Activated naive CD8-positive, alpha-beta T cell treated with anti-CD3 and anti-CD28 coated beads, Interleukin-2, amount 10 ng/mL, durations not matched to agents 7 days and 5 days (primary cell): ENCODE measurements at regions not wholly inside any gene's neighbourhood (a gene's known extent, or its start where the extent isn't known, plus 50 kb on each side); places are given as distances from the start of the nearest gene placed in this dataset.
"Not testable (repeated sequence)": the region's sequence is repeated elsewhere in the genome, so short reads cannot be mapped to it uniquely, and the experiment has no call there.

Experiments used
- ATAC-seq: fragments of 150-1000 bp; cut with Tn5 transposase; one replicate; pipeline ENCODE4 v1.10.0; 2021; ENCODE audit warnings: low read depth, moderate library complexity
- POLR2A ChIA-PET: fragments of 350-600 bp; sonication (Branson Sonifier 250); formaldehyde crosslinking; loops from one replicate; lab custom pipeline; 2021; ENCODE audit warnings: antibody characterized with exemption; lab: Charles Lee
- DNase-seq: peaks from one replicate; pipeline ENCODE4 v3.0.0; 2021
- H3K27ac Mint-ChIP-seq: one replicate; pipeline ENCODE4 v1.8.0; 2022; ENCODE audit warnings: mild to moderate bottlenecking, mixed read lengths
- H3K27me3 Mint-ChIP-seq: one replicate; pipeline ENCODE4 v1.8.0; 2022; ENCODE audit warnings: mild to moderate bottlenecking, moderate library complexity, mixed read lengths
- H3K36me3 Mint-ChIP-seq: one replicate; pipeline ENCODE4 v1.8.0; 2021; ENCODE audit warnings: mild to moderate bottlenecking, mixed read lengths
- H3K4me1 Mint-ChIP-seq: one replicate; pipeline ENCODE4 v1.8.0; 2021; ENCODE audit warnings: mixed read lengths
- H3K4me3 Mint-ChIP-seq: one replicate; pipeline ENCODE4 v1.8.0; 2022; ENCODE audit warnings: mild to moderate bottlenecking, moderate library complexity, mixed read lengths
- H3K9me3 Mint-ChIP-seq: one replicate; pipeline ENCODE4 v1.8.0; 2021; ENCODE audit warnings: mixed read lengths

- peaks cover 4% of the 10 kb centered on the region for H3K9me3 Mint-ChIP-seq
These were observed 1555.4 kb upstream of the ADGRL3 start for GRCh38 chr4:59644765-59645164.

GRCh38 chr4:59646082-59646481 is 1554.0 kb upstream of the ADGRL3 start:
- DNase-seq (no peak), ATAC-seq (no peak)
- Mint-ChIP-seq H3K9me3 (peaks cover 6% of the 10 kb centered on the region), H3K27ac (no peak overlapping the region), H3K36me3 (no peaks in the 10 kb centered on the region), H3K4me1 (no peaks in the 10 kb centered on the region), H3K4me3 (no peak overlapping the region), H3K27me3 (no peaks in the 10 kb centered on the region)
- POLR2A ChIA-PET: no interaction called here

More at GRCh38 chr4:59644765-59645164, 1555.4 kb upstream of the ADGRL3 start:
- ATAC-seq: no peak
- POLR2A ChIA-PET: no interaction called here
- DNase-seq: no peak
- Mint-ChIP-seq H3K36me3 (no peaks in the 10 kb centered on the region), H3K4me1 (no peaks in the 10 kb centered on the region), H3K4me3 (no peak overlapping the region), H3K27ac (no peak overlapping the region), H3K27me3 (no peaks in the 10 kb centered on the region)

- no peak for ATAC-seq
- no peak for DNase-seq
- no peaks in the 10 kb centered on the region for H3K4me1 Mint-ChIP-seq
- no peaks in the 10 kb centered on the region for H3K27me3 Mint-ChIP-seq
- no peak overlapping the region for H3K27ac Mint-ChIP-seq
- H3K9me3 Mint-ChIP-seq: peaks cover 5% of the 10 kb centered on the region
- no peak overlapping the region for H3K4me3 Mint-ChIP-seq
- H3K36me3 Mint-ChIP-seq: no peaks in the 10 kb centered on the region
- POLR2A ChIA-PET: no interaction called here
These were observed 1553.1 kb upstream of the ADGRL3 start for GRCh38 chr4:59647011-59647410.

GRCh38 chr4:59647500-59647899 is 1552.6 kb upstream of the ADGRL3 start:
- DNase-seq (no peak), ATAC-seq (no peak)
- no peak overlapping the region for H3K4me3 Mint-ChIP-seq
- no peaks in the 10 kb centered on the region for H3K4me1 Mint-ChIP-seq
- peaks cover 3% of the 10 kb centered on the region for H3K9me3 Mint-ChIP-seq
- H3K27me3 Mint-ChIP-seq: no peaks in the 10 kb centered on the region
- H3K36me3 Mint-ChIP-seq: no peaks in the 10 kb centered on the region
- POLR2A ChIA-PET: no interaction called here
- H3K27ac Mint-ChIP-seq: no peak overlapping the region

- ATAC-seq: no peak
- Mint-ChIP-seq H3K9me3 (peaks cover 4% of the 10 kb centered on the region), H3K4me1 (no peaks in the 10 kb centered on the region), H3K4me3 (no peak overlapping the region), H3K27ac (no peak overlapping the region), H3K27me3 (no peaks in the 10 kb centered on the region), H3K36me3 (no peaks in the 10 kb centered on the region)
- POLR2A ChIA-PET: no interaction called here
- no peak for DNase-seq
These were observed 1549.3 kb upstream of the ADGRL3 start for GRCh38 chr4:59650861-59651260.

GRCh38 chr4:59655996-59656395 is 1544.1 kb upstream of the ADGRL3 start:
- Mint-ChIP-seq H3K4me1 (no peaks in the 10 kb centered on the region), H3K9me3 (peaks cover 13% of the 10 kb centered on the region), H3K36me3 (no peaks in the 10 kb centered on the region), H3K27me3 (no peaks in the 10 kb centered on the region), H3K4me3 (no peak overlapping the region), H3K27ac (no peak overlapping the region)
- POLR2A ChIA-PET: no interaction called here
- DNase-seq (no peak), ATAC-seq (no peak)

GRCh38 chr4:59664771-59665170 is 1535.4 kb upstream of the ADGRL3 start:
- peaks cover 5% of the 10 kb centered on the region for H3K9me3 Mint-ChIP-seq
- no peaks in the 10 kb centered on the region for H3K36me3 Mint-ChIP-seq
- no peak for ATAC-seq
- no peak for DNase-seq
- POLR2A ChIA-PET: no interaction called here
- no peak overlapping the region for H3K27ac Mint-ChIP-seq
- no peak overlapping the region for H3K4me3 Mint-ChIP-seq
- H3K27me3 Mint-ChIP-seq: no peaks in the 10 kb centered on the region
- no peaks in the 10 kb centered on the region for H3K4me1 Mint-ChIP-seq

- DNase-seq: no peak
- no peaks in the 10 kb centered on the region for H3K27me3 Mint-ChIP-seq
- ATAC-seq: no peak
- H3K4me3 Mint-ChIP-seq: no peak overlapping the region
- no peaks in the 10 kb centered on the region for H3K9me3 Mint-ChIP-seq
- H3K27ac Mint-ChIP-seq: no peak overlapping the region
- H3K36me3 Mint-ChIP-seq: no peaks in the 10 kb centered on the region
- H3K4me1 Mint-ChIP-seq: no peaks in the 10 kb centered on the region
- POLR2A ChIA-PET: no interaction called here
These were observed 1533.5 kb upstream of the ADGRL3 start for GRCh38 chr4:59666645-59667044.

- POLR2A ChIA-PET: no interaction called here
- DNase-seq: no peak
- no peak overlapping the region for H3K4me3 Mint-ChIP-seq
These were observed 1529.1 kb upstream of the ADGRL3 start for GRCh38 chr4:59671037-59671436.

GRCh38 chr4:59676389-59676788 is 1523.7 kb upstream of the ADGRL3 start:
- H3K27me3 Mint-ChIP-seq: no peaks in the 10 kb centered on the region
- H3K9me3 Mint-ChIP-seq: peaks cover 4% of the 10 kb centered on the region
- no peaks in the 10 kb centered on the region for H3K4me1 Mint-ChIP-seq
- no peak overlapping the region for H3K27ac Mint-ChIP-seq
- ATAC-seq (no peak), DNase-seq (no peak)
- H3K4me3 Mint-ChIP-seq: no peak overlapping the region
- POLR2A ChIA-PET: no interaction called here
- no peaks in the 10 kb centered on the region for H3K36me3 Mint-ChIP-seq

More at GRCh38 chr4:59671037-59671436, 1529.1 kb upstream of the ADGRL3 start:
- no peaks in the 10 kb centered on the region for H3K4me1 Mint-ChIP-seq
- H3K27ac Mint-ChIP-seq: no peak overlapping the region
- H3K36me3 Mint-ChIP-seq: no peaks in the 10 kb centered on the region
- ATAC-seq: no peak
- H3K27me3 Mint-ChIP-seq: no peaks in the 10 kb centered on the region
- H3K9me3 Mint-ChIP-seq: no peaks in the 10 kb centered on the region

GRCh38 chr4:59676992-59677391 is 1523.1 kb upstream of the ADGRL3 start:
- ATAC-seq, H3K27ac Mint-ChIP-seq: not testable (repeated sequence)

GRCh38 chr4:59685626-59686025 is 1514.5 kb upstream of the ADGRL3 start:
- H3K4me3 Mint-ChIP-seq: no peak overlapping the region
- H3K9me3 Mint-ChIP-seq: peaks cover 2% of the 10 kb centered on the region
- ATAC-seq (no peak), DNase-seq (no peak)
- H3K36me3 Mint-ChIP-seq: no peaks in the 10 kb centered on the region
- H3K27me3 Mint-ChIP-seq: no peaks in the 10 kb centered on the region
- no peak overlapping the region for H3K27ac Mint-ChIP-seq
- POLR2A ChIA-PET: no interaction called here
- H3K4me1 Mint-ChIP-seq: no peaks in the 10 kb centered on the region

More at GRCh38 chr4:59676992-59677391, 1523.1 kb upstream of the ADGRL3 start:
- H3K36me3 Mint-ChIP-seq, H3K4me3 Mint-ChIP-seq, POLR2A ChIA-PET, H3K27me3 Mint-ChIP-seq, DNase-seq, H3K4me1 Mint-ChIP-seq, H3K9me3 Mint-ChIP-seq: not testable (repeated sequence)

- Mint-ChIP-seq H3K4me3 (no peak overlapping the region), H3K27me3 (no peaks in the 10 kb centered on the region)
These were observed 1511.0 kb upstream of the ADGRL3 start for GRCh38 chr4:59689149-59689548.

GRCh38 chr4:59695355-59696053 is 1504.6 kb upstream of the ADGRL3 start:
- POLR2A ChIA-PET: no interaction called here
- DNase-seq (no peak), ATAC-seq (no peak)
- H3K9me3 Mint-ChIP-seq: no peaks in the 10 kb centered on the region
- H3K27ac Mint-ChIP-seq: no peak overlapping the region
- H3K27me3 Mint-ChIP-seq: no peaks in the 10 kb centered on the region
- no peaks in the 10 kb centered on the region for H3K36me3 Mint-ChIP-seq
- H3K4me1 Mint-ChIP-seq: no peaks in the 10 kb centered on the region
- H3K4me3 Mint-ChIP-seq: no peak overlapping the region

More at GRCh38 chr4:59689149-59689548, 1511.0 kb upstream of the ADGRL3 start:
- no peak for DNase-seq
- H3K27ac Mint-ChIP-seq: no peak overlapping the region
- POLR2A ChIA-PET: no interaction called here
- H3K4me1 Mint-ChIP-seq: no peaks in the 10 kb centered on the region
- no peak for ATAC-seq
- H3K9me3 Mint-ChIP-seq: peaks cover 2% of the 10 kb centered on the region
- no peaks in the 10 kb centered on the region for H3K36me3 Mint-ChIP-seq
